Thyroid gland (tissue), 4 donors: ENCODE measurements at regions not wholly inside any gene's neighbourhood (a gene's known extent, or its start where the extent isn't known, plus 50 kb on each side); places are given as distances from the start of the nearest gene placed in this dataset.

Source experiments
- DNase-seq, 2 donors: peaks; one replicate each; pipeline ENCODE4 v3.0.0-alpha.2; 2019
- H3K27ac ChIP-seq, 3 donors: fragments of 200-600 bp; sonication (generic); 1 replicate in 2 of 3; 2 replicates in 1 of 3; pipeline ENCODE4 v1.5.1; 2016 to 2019; ENCODE audit warnings: mild to moderate bottlenecking in 1 of 3, moderate library complexity in 1 of 3
- H3K27me3 ChIP-seq: fragments of 200-600 bp; sonication (generic); one replicate; pipeline ENCODE4 v1.5.1; 2019
- H3K36me3 ChIP-seq, 2 donors: fragments of 200-600 bp; sonication (generic); one replicate each; pipeline ENCODE4 v1.5.1; 2016 to 2019
- H3K4me1 ChIP-seq, 2 donors: fragments of 200-600 bp; sonication (generic); one replicate each; pipeline ENCODE4 v1.5.1; 2017 to 2019
- H3K4me3 ChIP-seq, 3 donors: fragments of 200-600 bp; sonication (generic); replicated peaks in 1 of 3; 1 replicate in 2 of 3; 2 replicates in 1 of 3; pipeline ENCODE4 v1.5.1; 2016; ENCODE audit warnings: mild to moderate bottlenecking in 1 of 3
- H3K9me3 ChIP-seq: fragments of 200-600 bp; sonication (generic); one replicate; pipeline ENCODE4 v1.5.1; 2017
- CTCF ChIP-seq, 6 experiments: fragments of 200-600 bp in 3 of 6; fragments of 450-650 bp in 3 of 6; sonication (generic) in 3 of 6; IDR thresholded peaks; one replicate each; pipeline ENCODE4 v1.5.1; 2016 to 2019; ENCODE audit warnings: antibody characterized with exemption in 6 of 6, mild to moderate bottlenecking in 2 of 6, inconsistent platforms in 1 of 6, moderate library complexity in 1 of 6
- POLR2A ChIP-seq, 2 donors: fragments of 450-650 bp; IDR thresholded peaks; one replicate each; pipeline ENCODE4 v1.6.1; 2017; ENCODE audit warnings: antibody characterized with exemption in 2 of 2, mild to moderate bottlenecking in 2 of 2, moderate library complexity in 1 of 2
- WGBS, 2 donors: methylation state at CpG; one replicate each; pipeline ENCODE4 v1.1.5; 2017; 5-methylcytosine and 5-hydroxymethylcytosine counted together
- intact Hi-C: fragments of 100-400 bp; cut with DNase I; formaldehyde crosslinking; loops from one replicate; pipeline ENCODE4 v1.15.1; 2023

DNA sequence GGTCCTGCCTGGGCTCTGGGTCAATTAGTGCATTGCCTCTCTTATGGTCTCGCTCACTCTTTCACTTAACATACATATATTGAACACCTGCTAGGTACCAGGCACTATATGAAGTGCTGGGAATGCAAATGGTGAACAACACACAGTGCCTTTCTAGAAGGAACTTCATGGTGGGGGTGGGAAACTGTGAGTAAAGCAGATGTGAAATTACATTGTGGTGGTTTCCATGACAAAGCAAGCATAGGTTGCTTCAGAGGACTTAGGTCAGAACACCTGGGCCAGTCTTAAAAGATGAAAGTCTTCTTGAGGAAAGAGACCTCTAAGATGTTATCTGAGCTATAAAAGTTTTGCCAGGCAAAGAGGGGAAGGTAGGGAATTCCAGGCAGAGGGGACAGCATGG is 231.3 kb downstream of the BUD13 start:
- no peaks in the 10 kb centered on the region for H3K36me3 ChIP-seq
- no peaks in the 10 kb centered on the region for H3K4me1 ChIP-seq
- H3K27me3 ChIP-seq = no peaks in the 10 kb centered on the region
- no peak overlapping the region for H3K27ac ChIP-seq
- H3K9me3 ChIP-seq = no peaks in the 10 kb centered on the region
- no peak for DNase-seq
- no peak for TF ChIP-seq POLR2A (IDR thresholded peaks at IDR 0.05)
- no peak for TF ChIP-seq CTCF (IDR thresholded peaks at IDR 0.05)
- WGBS, 2 donors = 95 to 97% methylated on average over 1 of the region's 1 CpG
- intact Hi-C loops = no loop called here
- no peak overlapping the region for H3K4me3 ChIP-seq

- 73 to 78% methylated on average over 3 to 4 of the region's 4 CpGs for WGBS, 2 donors
- Histone ChIP-seq H3K36me3 (no peaks in the 10 kb centered on the region), H3K4me3 (no peak overlapping the region), H3K4me1 (no peaks in the 10 kb centered on the region), H3K27ac (no peak overlapping the region), H3K27me3 (no peaks in the 10 kb centered on the region), H3K9me3 (no peaks in the 10 kb centered on the region)
- TF ChIP-seq POLR2A (IDR thresholded peaks at IDR 0.05) (no peak), CTCF (IDR thresholded peaks at IDR 0.05) (no peak)
- no peak for DNase-seq
- intact Hi-C loops = no loop called here
Observed at GRCh38 chr11:116540645-116541304, 232.0 kb downstream of the BUD13 start.

DNA sequence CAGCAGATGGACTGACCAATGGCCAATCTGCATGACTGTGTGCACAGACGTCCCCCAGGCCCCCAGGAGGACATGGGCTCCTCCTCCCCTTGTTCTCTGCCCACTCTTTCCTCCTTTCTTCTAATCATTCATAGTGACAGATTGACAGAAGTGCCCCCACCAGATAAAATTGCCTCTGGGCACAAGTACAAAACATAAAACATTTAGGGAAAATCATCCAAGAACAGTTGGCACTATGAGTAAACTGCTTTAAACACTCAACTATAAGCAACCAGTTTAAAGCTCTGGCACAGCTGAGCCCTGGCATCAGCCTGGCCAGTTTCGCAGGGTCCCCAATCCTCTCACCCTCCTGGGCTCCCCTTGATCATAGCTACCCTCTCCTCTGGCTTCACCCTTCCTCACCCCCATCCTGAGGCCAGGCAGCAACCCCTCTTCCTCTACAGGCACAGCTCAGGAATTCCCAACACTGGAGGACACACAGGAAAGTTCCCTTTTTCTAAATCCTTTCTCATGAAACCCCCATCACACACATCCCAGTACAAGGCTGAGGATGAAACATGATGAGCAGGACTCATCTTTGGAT is 232.9 kb downstream of the BUD13 start:
- WGBS, 2 donors = 57 to 63% methylated on average over 2 of the region's 2 CpGs
- Histone ChIP-seq H3K36me3 (no peaks in the 10 kb centered on the region), H3K27ac (no peak overlapping the region), H3K4me1 (no peaks in the 10 kb centered on the region), H3K27me3 (no peaks in the 10 kb centered on the region), H3K4me3 (no peak overlapping the region), H3K9me3 (no peaks in the 10 kb centered on the region)
- intact Hi-C loops = no loop called here
- no peak for DNase-seq
- TF ChIP-seq CTCF (IDR thresholded peaks at IDR 0.05) = no peak
- no peak for TF ChIP-seq POLR2A (IDR thresholded peaks at IDR 0.05)

- whole genome bisulfite sequencing, 2 donors = 75% methylated on average over 3 to 4 of the region's 4 CpGs
- H3K4me3 ChIP-seq = no peak overlapping the region
- H3K27ac ChIP-seq = no peak overlapping the region
- H3K27me3 ChIP-seq = no peaks in the 10 kb centered on the region
- no peak for TF ChIP-seq POLR2A (IDR thresholded peaks at IDR 0.05)
- TF ChIP-seq CTCF (IDR thresholded peaks at IDR 0.05) = no peak
- H3K36me3 ChIP-seq = no peaks in the 10 kb centered on the region
- intact Hi-C loops = no loop called here
- no peak for DNase-seq
- no peaks in the 10 kb centered on the region for H3K4me1 ChIP-seq
- no peaks in the 10 kb centered on the region for H3K9me3 ChIP-seq
Observed at GRCh38 chr11:116539211-116539610, 233.6 kb downstream of the BUD13 start.

GRCh38 chr11:116538677-116539076 is 234.1 kb downstream of the BUD13 start:
- DNase-seq = no peak
- TF ChIP-seq POLR2A (IDR thresholded peaks at IDR 0.05) (no peak), CTCF (IDR thresholded peaks at IDR 0.05) (no peak)
- no peaks in the 10 kb centered on the region for H3K27me3 ChIP-seq

More at GRCh38 chr11:116538677-116539076, 234.1 kb downstream of the BUD13 start:
- Histone ChIP-seq H3K36me3 (no peaks in the 10 kb centered on the region), H3K4me1 (no peaks in the 10 kb centered on the region), H3K27ac (no peak overlapping the region), H3K4me3 (no peak overlapping the region), H3K9me3 (no peaks in the 10 kb centered on the region)
- WGBS, 2 donors = 78 to 81% methylated on average over 3 of the region's 3 CpGs
- intact Hi-C loops = no loop called here
